HG02588 (cell line): ENCODE measurements at regions not wholly inside any gene's neighbourhood (a gene's known extent, or its start where the extent isn't known, plus 50 kb on each side); places are given as distances from the start of the nearest gene placed in this dataset.

ENCODE experiments used
- ATAC-seq: cut with Tn5 transposase; IDR thresholded peaks from one replicate; pipeline ENCODE4 v1.9.1; 2021; ENCODE audit warnings: mild to moderate bottlenecking, moderate library complexity; ENCODE audit not compliant: unreplicated experiment

DNA sequence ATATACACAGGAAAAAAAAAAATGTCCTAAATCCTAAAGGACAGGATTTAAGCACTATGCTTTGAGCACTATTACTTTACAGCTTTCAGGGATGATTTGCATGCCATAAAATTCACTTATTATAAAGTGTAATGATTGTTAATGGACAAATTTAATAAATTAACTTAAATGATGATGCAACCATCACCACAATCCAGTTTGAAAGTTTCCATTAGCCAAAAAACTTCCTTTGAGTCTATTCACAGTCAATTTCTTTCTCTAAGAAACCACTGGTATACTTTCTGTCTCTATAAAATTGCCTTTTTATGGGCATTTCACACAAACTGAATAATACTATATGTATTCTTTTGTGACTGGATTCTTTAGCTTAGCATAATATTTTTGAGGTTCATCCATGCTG is 111.1 kb upstream of the RIOK3 start:
- no peak for ATAC-seq

DNA sequence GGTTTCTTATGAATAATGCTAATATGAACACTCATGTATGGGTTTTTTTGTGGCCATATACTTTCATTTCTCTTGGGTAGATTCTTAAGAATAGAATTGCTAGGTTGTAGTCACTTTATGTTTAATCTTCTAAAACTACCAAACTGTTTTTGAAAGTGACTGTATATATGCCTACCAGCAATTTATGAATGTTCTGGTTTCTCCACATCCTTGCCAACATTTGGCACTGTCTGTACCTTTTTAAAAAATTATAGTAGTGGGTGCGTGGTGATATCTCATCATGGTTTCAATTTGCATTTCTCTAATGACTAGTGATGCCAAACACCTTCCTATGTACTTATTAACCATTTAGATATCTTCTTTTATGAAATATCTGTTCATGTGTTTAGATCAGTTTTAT is 110.6 kb upstream of the RIOK3 start:
- no peak for ATAC-seq

DNA sequence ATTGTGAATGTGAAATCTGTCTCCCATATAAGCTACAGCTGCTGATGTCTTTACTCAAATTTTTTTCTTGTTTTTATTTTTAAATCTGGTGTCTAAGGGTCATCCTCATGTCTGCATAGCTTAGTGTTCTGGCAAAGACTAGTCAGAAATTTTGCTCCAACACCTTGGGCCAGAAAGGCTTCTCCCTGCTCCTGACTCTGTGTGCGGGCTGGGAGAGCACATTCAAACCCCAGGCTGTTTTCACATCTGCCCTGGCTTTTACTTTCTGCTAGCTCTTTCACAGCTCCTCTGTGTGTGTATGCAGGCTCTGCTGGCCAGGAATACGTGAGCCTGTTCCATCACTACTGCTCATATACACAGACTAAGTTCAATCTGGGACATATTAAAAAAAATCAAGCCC is 102.9 kb upstream of the RIOK3 start:
- ATAC-seq, result no peak

GRCh38 chr18:23351521-23351920 is 101.6 kb upstream of the RIOK3 start:
- no peak for ATAC-seq

DNA sequence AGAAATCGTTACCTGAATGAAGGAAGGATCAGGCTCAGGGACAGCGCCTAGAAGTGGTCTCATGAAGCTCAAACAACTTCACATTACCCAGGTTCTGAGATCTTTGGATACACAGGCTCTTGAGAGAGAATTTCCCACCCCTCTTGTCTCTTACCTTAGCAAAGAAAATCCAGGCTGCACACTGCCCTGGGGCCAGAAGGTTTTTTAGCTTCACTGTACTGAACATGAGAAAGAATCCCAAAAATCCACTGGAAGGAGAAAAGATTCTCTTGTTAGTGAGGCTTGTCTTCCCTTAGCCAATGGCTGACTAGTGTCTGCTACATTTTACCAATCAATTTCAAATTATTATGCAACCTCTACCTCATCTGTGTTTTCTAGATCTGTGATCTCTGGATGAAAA is 101.0 kb upstream of the RIOK3 start:
- ATAC-seq, result no peak

DNA sequence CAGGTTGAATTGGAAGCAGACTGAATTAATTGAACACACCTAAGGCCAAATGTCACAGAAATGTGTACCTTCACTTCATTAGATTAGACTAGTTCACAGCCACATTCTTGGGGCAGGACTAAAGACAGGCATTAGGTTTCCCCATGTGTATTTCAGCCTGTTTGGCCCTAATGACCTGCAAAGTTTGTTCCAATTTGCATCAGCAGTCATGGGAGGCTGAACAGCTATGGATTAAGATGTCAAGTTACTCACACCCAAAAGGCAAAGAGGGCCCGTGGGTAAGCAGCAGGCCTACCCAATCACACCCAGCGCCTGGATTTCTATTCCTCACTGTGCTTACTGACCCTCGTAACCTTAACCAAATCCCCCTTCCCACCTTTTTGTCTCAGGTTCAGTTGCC is 99.6 kb upstream of the RIOK3 start:
- ATAC-seq, result no peak

DNA sequence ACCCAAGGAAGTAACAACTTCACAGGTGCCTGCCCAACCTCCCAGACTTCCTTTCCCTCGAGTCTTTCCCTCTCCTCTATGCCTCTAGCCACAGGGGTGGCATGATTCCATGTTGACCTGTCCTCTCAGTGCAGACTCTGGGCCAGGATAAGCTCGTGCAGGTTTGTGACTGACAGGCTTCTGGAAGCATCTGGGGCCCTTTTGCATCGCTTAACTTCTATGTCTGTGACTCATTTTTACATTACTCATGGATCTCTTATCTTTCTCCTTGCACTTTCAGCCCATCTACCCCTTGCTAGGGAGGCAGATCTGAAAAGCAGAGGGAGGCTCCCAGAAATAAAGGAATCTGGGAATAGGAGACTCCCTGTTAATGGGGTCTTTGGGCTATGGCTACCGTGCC is 98.5 kb upstream of the RIOK3 start:
- no peak for ATAC-seq

DNA sequence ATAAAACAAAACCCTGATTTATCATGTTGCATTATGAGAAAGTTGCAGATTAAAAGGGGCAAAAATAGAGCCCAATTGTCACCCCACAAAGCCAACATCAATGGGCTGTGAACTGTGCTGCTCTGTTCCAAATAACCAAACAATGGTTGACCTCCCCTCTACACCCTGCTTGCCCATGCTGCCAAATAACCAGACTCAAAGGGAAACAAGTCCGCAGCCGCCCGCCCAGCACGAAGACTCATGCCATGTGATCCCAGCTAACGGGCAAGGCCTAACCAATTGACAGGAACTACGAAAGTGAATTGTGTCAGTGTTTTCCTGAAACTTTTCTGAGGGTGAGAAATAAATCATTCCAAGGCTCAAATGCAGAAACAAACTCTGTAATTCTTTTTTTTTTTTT is 97.9 kb upstream of the RIOK3 start:
- no peak for ATAC-seq

DNA sequence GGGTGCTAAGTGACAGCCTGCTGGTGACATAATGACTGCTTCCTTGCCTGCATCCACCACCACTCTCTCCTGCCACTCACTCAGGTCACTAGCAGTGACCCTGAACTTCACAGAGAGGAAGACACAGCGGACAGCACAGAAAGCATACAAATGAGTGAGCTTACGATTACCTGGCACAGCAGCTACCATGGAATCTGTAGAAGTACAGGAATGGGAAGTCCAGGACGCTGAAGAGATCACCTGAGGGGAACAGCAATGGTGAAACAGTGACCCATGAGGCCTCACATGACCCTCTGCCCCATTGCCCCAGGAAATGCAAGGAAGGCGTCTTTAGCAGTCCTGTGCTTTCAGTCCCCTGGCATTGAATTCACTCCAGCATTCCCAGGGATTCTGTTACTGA is 96.7 kb upstream of the RIOK3 start:
- ATAC-seq, result no peak

DNA sequence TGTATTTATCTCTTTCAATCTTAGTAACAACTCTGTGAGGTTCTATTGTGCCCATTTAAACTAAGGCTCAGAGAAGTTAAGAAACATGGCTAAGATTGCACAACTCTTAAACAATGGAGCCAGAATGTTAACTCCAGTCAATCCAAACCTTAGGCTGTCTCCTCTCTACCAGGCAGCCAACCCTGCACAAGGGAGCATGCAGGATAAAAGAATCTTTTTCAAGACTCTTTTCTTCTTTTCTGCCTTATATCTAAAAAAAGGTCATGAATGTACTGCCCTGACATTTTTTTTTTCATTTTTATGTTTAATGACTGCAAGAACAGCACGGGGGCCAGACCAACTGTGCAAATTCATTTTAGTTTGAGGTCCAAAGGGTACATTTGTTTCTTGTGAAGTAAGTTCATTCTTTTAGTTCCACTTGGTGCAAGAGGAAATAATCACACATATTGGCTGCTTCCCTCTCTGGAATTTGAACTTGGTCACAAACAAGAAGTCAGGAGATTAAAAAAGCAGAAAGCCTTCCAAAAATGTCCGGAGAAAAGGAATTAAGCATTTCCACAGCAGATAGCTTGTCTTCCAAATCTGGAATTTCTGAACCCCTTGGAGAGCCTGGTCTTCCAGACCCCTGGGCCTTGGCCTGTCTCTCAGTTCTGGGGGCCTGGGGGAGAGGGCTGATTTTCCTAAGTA is 96.0 kb upstream of the RIOK3 start:
- no peak for ATAC-seq

- ATAC-seq, result no peak
Measured at GRCh38 chr18:23357996-23358594, 95.0 kb upstream of the RIOK3 start.

DNA sequence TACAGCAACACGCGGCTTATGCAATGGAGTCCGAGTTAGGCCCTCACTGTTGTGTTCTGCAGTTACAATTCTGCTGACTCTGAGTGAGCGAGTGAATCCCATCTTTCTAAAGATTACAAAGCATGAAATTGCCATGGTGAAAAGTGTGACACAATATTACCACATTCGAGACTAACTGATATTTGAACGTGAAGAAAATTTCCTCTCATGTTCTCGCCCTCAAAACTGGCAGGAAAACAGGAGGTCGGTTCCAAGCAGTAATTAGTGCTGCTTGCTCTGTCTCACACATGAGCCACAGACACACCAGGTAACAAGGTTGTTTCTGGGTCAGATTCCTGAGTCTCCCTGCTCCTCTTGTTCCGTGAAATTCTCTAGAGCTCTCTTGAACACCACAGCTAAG is 93.7 kb upstream of the RIOK3 start:
- no peak for ATAC-seq

GRCh38 chr18:23363865-23364570 is 89.1 kb upstream of the RIOK3 start:
- no peak for ATAC-seq

GRCh38 chr18:23365602-23366001 is 87.5 kb upstream of the RIOK3 start:
- ATAC-seq, result no peak

DNA sequence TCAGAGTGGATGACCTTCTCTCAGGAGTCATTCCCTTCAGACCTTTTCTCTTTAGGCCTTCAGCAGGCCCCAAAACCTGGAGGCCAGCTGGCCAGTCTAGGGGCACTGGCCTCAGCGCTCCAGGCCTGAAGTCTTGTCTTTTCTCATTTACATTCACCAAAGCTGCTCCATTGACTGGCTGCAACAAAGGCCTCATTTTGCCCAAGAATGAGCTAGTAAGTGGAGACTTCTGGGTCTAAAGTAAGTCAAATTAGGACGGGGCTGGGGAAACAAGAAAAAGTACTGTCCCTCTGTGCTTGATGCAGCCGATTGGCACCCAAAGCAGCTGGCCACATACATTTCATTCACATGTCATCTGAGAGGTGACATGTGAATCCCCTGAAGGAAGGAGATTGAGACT is 83.8 kb upstream of the RIOK3 start:
- no peak for ATAC-seq

- ATAC-seq, result no peak
Measured at GRCh38 chr18:23373570-23373969, 79.5 kb upstream of the RIOK3 start.

GRCh38 chr18:23377669-23378301 is 75.3 kb upstream of the RIOK3 start:
- ATAC-seq, result peak; percentile 55

DNA sequence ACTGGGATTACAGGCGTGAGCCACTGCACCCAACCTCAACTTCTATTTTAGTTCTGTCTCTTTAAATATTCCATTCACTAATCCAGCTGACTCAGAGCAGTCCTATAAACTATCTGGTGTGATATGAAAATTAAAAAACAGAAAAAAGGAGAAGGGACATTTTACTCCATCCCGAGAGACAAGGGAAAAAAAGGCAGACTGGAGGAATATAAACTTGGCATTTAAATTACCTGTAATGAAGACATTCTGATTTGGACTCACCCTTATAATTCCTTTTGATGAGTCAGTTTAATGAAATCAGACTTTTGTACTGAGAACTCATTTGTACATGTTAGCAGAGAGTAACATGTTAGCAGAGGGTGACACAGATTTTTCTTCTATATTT is 74.8 kb upstream of the RIOK3 start:
- no peak for ATAC-seq

- no peak for ATAC-seq
Measured at GRCh38 chr18:23380001-23380550, 73.0 kb upstream of the RIOK3 start.

- no peak for ATAC-seq
Measured at GRCh38 chr18:23380817-23381216, 72.3 kb upstream of the RIOK3 start.

DNA sequence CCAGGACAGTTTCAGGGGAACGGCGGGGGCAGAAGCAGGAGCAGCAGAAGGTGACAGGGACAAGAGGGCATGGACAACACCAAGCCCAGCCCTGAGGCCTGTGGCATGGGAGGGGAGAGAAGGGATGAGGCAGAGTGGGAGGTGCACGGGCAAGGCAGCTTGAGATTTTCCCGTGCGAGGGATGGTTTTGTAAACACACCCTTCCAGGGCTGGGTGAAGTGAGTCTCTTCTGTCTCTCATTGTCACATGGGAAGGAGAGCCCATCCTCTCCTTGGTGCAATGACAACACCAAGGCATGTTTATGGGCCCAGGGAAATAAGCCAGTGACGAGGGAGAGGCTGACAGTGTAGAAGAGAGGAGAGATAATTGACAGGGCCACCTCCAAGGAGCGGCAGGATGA is 69.6 kb upstream of the RIOK3 start:
- no peak for ATAC-seq
